SK-N-SH (cell line): ENCODE measurements at regions not wholly inside any gene's neighbourhood (a gene's known extent, or its start where the extent isn't known, plus 50 kb on each side); places are given as distances from the start of the nearest gene placed in this dataset.

ENCODE experiments used
- CTCF ChIA-PET: fragments of 300-600, 350-600 bp; formaldehyde crosslinking; extraction: SDS; loops from one replicate; lab custom pipeline; 2021; lab: Yijun Ruan, JAX
- POLR2A ChIA-PET: fragments of 350-600 bp; sonication (Branson Sonifier 250); formaldehyde crosslinking; extraction: SDS; loops from one replicate; lab custom pipeline; 2020; ENCODE audit warnings: antibody characterized with exemption, inconsistent platforms; lab: Yijun Ruan, JAX
- DNase-seq: peaks from one replicate; pipeline ENCODE4 v3.0.0; 2012
- H2AFZ ChIP-seq: fragments of 200-600 bp; sonication (generic); 2 replicates; pipeline ENCODE4 v1.8.1; 2016; ENCODE audit warnings: antibody characterized with exemption, mild to moderate bottlenecking, low read depth
- H3F3A ChIP-seq: fragments of 200-600 bp; sonication (generic); replicated peaks from 2 replicates; pipeline ENCODE3; 2016; ENCODE audit warnings: antibody characterized with exemption, mild to moderate bottlenecking; ENCODE audit not compliant: insufficient read depth
- H3K27ac ChIP-seq, 2 experiments: fragments of 200-500 bp in 1 of 2; fragments of 200-600 bp in 1 of 2; sonication (Bioruptor generic) in 1 of 2; sonication (generic), shearing (Covaris generic) in 1 of 2; 2 replicates each; pipeline versions ENCODE4 v1.5.1 to v1.6.1; 2014 to 2016; ENCODE audit warnings: low read depth in 2 of 2, inconsistent platforms in 1 of 2, low read length in 1 of 2, mild to moderate bottlenecking in 1 of 2, mixed read lengths in 1 of 2
- H3K27me3 ChIP-seq: fragments of 200-600 bp; sonication (generic), shearing (Covaris generic); 2 replicates; pipeline ENCODE4 v1.6.1; 2016; ENCODE audit warnings: mixed run types; ENCODE audit not compliant: insufficient read depth
- H3K36me3 ChIP-seq, 2 experiments: fragments of 200-500 bp in 1 of 2; fragments of 200-600 bp in 1 of 2; sonication (Bioruptor generic) in 1 of 2; sonication (generic) in 1 of 2; replicated peaks in 1 of 2; 2 replicates each; pipeline versions ENCODE3 to v1.5.1; 2014 to 2016; ENCODE audit warnings: low read length in 1 of 2, mild to moderate bottlenecking in 1 of 2; ENCODE audit not compliant: insufficient read depth in 2 of 2, control insufficient read depth in 1 of 2
- H3K4me1 ChIP-seq, 2 experiments: fragments of 200-500 bp in 1 of 2; fragments of 200-600 bp in 1 of 2; sonication (Bioruptor generic) in 1 of 2; sonication (generic), shearing (Covaris generic) in 1 of 2; 2 replicates each; pipeline versions ENCODE4 v1.5.1 to v1.6.1; 2014 to 2016; ENCODE audit warnings: low read depth in 1 of 2, low read length in 1 of 2, mixed run types in 1 of 2; ENCODE audit not compliant: insufficient read depth in 2 of 2, control insufficient read depth in 1 of 2
- H3K4me2 ChIP-seq: fragments of 200-600 bp; sonication (generic), shearing (Covaris generic); 2 replicates; pipeline ENCODE4 v1.6.1; 2017; ENCODE audit warnings: mixed run types
- H3K4me3 ChIP-seq, 2 experiments: fragments of 200-500 bp in 1 of 2; fragments of 200-600 bp in 1 of 2; sonication (Bioruptor generic) in 1 of 2; sonication (generic), shearing (Covaris generic) in 1 of 2; 2 replicates each; pipeline versions ENCODE4 v1.5.1 to v1.8.1; 2014 to 2016; ENCODE audit warnings: low read depth in 2 of 2, inconsistent platforms in 1 of 2, low read length in 1 of 2, mild to moderate bottlenecking in 1 of 2, mixed read lengths in 1 of 2, moderate library complexity in 1 of 2
- H3K79me2 ChIP-seq: fragments of 200-600 bp; sonication (generic); 2 replicates; pipeline ENCODE4 v1.8.1; 2017; ENCODE audit warnings: mild to moderate bottlenecking; ENCODE audit not compliant: insufficient read depth
- H3K9ac ChIP-seq: fragments of 200-600 bp; sonication (generic); 2 replicates; pipeline ENCODE4 v1.6.1; 2017; ENCODE audit warnings: mixed run types
- H3K9me2 ChIP-seq: fragments of 200-600 bp; sonication (generic); 2 replicates; pipeline ENCODE4 v1.6.1; 2017; ENCODE audit warnings: mixed run types
- H3K9me3 ChIP-seq: fragments of 200-600 bp; sonication (generic); 2 replicates; pipeline ENCODE4 v1.6.1; 2017; ENCODE audit warnings: mixed run types, mild to moderate bottlenecking, moderate library complexity
- H4K20me1 ChIP-seq: fragments of 200-600 bp; sonication (generic); 2 replicates; pipeline ENCODE4 v1.6.1; 2017; ENCODE audit warnings: mild to moderate bottlenecking, mixed run types; ENCODE audit not compliant: insufficient read depth
- ELF1 ChIP-seq: IDR thresholded peaks from 2 replicates; pipeline ENCODE4 v1.4.0; 2012
- FOXJ3 ChIP-seq: sonication (generic); formaldehyde crosslinking; IDR thresholded peaks from 2 replicates; pipeline ENCODE4 v1.5.1; 2020; ENCODE audit warnings: mild to moderate bottlenecking, missing genetic modification reagents
- GABPA ChIP-seq: IDR thresholded peaks from 2 replicates; pipeline ENCODE4 v1.4.0; 2012; ENCODE audit warnings: low read depth, mild to moderate bottlenecking
- GATA2 ChIP-seq: sonication (generic); formaldehyde crosslinking; IDR thresholded peaks from 2 replicates; pipeline ENCODE4 v1.5.0; 2020; ENCODE audit warnings: mild to moderate bottlenecking, missing genetic modification reagents
- JUND ChIP-seq: IDR thresholded peaks from 2 replicates; pipeline ENCODE4 v1.4.0; 2012
- MEF2A ChIP-seq: IDR thresholded peaks from 2 replicates; pipeline ENCODE4 v1.4.0; 2012; ENCODE audit warnings: low read depth, borderline replicate concordance
- NFIC ChIP-seq: IDR thresholded peaks from 2 replicates; pipeline ENCODE4 v1.4.0; 2012; ENCODE audit warnings: borderline replicate concordance
- POLR2AphosphoS5 ChIP-seq: IDR thresholded peaks from 2 replicates; pipeline ENCODE4 v1.6.1; 2012; ENCODE audit warnings: low read depth, low read length
- RCOR1 ChIP-seq: fragments of 150-350 bp; IDR thresholded peaks from 2 replicates; pipeline ENCODE4 v1.6.1; 2017; ENCODE audit warnings: antibody characterized with exemption, low read length
- SIN3A ChIP-seq: IDR thresholded peaks from 2 replicates; pipeline ENCODE4 v1.6.1; 2012; ENCODE audit warnings: low read depth, mild to moderate bottlenecking, low read length, moderate library complexity, borderline replicate concordance
- SMC3 ChIP-seq: IDR thresholded peaks from 2 replicates; pipeline ENCODE4 v1.6.1; 2012; ENCODE audit warnings: low read depth, low read length, improper control_type of control experiment
- TEAD4 ChIP-seq: IDR thresholded peaks from 2 replicates; pipeline ENCODE4 v1.4.0; 2012; ENCODE audit warnings: mild to moderate bottlenecking, borderline replicate concordance; ENCODE audit not compliant: insufficient read depth
- YY1 ChIP-seq: IDR thresholded peaks from 2 replicates; pipeline ENCODE4 v1.4.0; 2012; ENCODE audit warnings: low read depth, mild to moderate bottlenecking
- WGBS: methylation state at CpG from one replicate; pipeline ENCODE4 v1.1.6; 2017; ENCODE audit warnings: low lambda C conversion rate; 5-methylcytosine and 5-hydroxymethylcytosine counted together
- TF ChIP-seq, protein P1 (sequence below): IDR thresholded peaks from 2 replicates; pipeline ENCODE4 v1.6.1; 2012; ENCODE audit warnings: mild to moderate bottlenecking, low read depth, low read length, moderate library complexity
- TF ChIP-seq, protein P2 (sequence below): IDR thresholded peaks from 2 replicates; pipeline ENCODE4 v1.4.0; 2012; ENCODE audit warnings: low read depth
- TF ChIP-seq, protein P3 (sequence below): IDR thresholded peaks from 2 replicates; pipeline ENCODE4; 2012
- TF ChIP-seq, protein P4 (sequence below): fragments of 200-600 bp; sonication (generic); IDR thresholded peaks from 2 replicates; pipeline ENCODE4 v1.6.1; 2017; ENCODE audit warnings: antibody characterized with exemption, mild to moderate bottlenecking, moderate library complexity
- TF ChIP-seq, protein P5 (sequence below): fragments of 150-350 bp; IDR thresholded peaks from 2 replicates; pipeline ENCODE4 v1.6.1; 2017; ENCODE audit warnings: antibody characterized with exemption, low read length, low read depth, borderline replicate concordance

DNA sequence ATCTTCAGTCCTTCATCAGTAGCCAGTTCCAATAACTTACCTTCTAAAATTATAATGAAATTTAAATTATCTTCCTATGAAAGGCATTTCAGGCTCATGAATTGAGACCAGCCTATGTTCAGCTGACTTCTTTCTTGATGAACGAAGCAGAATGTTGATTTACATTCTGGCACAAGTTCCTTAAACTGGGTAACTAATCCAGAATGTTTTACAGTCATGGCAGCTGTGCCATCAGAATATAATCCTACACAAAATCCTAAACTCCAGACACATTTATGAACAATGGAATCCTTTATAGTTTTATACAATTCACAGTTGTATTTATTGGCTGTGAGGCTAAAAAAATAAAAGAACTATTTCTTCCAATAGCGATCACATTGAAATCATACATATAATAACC is 97.3 kb upstream of the CPM start:
- 0 out of 4 replicates have a peak, but pooled peaks cover 0 to 11% of the 10 kb centered on the region in 2 experiments for H3K4me1 ChIP-seq
- peak overlapping the region; percentile 50; the same call in 1 of the 2 replicates for H2AFZ ChIP-seq
- H3K27ac ChIP-seq = no peak overlapping the region
- H3K36me3 ChIP-seq = no peaks in the 10 kb centered on the region
- DNase-seq = no peak
- TF ChIP-seq, protein P1, sequence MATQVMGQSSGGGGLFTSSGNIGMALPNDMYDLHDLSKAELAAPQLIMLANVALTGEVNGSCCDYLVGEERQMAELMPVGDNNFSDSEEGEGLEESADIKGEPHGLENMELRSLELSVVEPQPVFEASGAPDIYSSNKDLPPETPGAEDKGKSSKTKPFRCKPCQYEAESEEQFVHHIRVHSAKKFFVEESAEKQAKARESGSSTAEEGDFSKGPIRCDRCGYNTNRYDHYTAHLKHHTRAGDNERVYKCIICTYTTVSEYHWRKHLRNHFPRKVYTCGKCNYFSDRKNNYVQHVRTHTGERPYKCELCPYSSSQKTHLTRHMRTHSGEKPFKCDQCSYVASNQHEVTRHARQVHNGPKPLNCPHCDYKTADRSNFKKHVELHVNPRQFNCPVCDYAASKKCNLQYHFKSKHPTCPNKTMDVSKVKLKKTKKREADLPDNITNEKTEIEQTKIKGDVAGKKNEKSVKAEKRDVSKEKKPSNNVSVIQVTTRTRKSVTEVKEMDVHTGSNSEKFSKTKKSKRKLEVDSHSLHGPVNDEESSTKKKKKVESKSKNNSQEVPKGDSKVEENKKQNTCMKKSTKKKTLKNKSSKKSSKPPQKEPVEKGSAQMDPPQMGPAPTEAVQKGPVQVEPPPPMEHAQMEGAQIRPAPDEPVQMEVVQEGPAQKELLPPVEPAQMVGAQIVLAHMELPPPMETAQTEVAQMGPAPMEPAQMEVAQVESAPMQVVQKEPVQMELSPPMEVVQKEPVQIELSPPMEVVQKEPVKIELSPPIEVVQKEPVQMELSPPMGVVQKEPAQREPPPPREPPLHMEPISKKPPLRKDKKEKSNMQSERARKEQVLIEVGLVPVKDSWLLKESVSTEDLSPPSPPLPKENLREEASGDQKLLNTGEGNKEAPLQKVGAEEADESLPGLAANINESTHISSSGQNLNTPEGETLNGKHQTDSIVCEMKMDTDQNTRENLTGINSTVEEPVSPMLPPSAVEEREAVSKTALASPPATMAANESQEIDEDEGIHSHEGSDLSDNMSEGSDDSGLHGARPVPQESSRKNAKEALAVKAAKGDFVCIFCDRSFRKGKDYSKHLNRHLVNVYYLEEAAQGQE = no peak
- TF ChIP-seq POLR2AphosphoS5 (no peak), TEAD4 (no peak), JUND (no peak), GATA2 (no peak), YY1 (no peak), MEF2A (no peak), RCOR1 (no peak), FOXJ3 (CRISPR knock-in tag) (no peak), SMC3 (no peak), GABPA (no peak), ELF1 (no peak), NFIC (no peak), SIN3A (no peak)
- TF ChIP-seq, protein P2, sequence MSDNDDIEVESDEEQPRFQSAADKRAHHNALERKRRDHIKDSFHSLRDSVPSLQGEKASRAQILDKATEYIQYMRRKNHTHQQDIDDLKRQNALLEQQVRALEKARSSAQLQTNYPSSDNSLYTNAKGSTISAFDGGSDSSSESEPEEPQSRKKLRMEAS = no peak
- TF ChIP-seq, protein P3, sequence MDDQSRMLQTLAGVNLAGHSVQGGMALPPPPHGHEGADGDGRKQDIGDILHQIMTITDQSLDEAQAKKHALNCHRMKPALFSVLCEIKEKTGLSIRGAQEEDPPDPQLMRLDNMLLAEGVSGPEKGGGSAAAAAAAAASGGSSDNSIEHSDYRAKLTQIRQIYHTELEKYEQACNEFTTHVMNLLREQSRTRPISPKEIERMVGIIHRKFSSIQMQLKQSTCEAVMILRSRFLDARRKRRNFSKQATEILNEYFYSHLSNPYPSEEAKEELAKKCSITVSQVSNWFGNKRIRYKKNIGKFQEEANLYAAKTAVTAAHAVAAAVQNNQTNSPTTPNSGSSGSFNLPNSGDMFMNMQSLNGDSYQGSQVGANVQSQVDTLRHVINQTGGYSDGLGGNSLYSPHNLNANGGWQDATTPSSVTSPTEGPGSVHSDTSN = no peak
- TF ChIP-seq, protein P4, sequence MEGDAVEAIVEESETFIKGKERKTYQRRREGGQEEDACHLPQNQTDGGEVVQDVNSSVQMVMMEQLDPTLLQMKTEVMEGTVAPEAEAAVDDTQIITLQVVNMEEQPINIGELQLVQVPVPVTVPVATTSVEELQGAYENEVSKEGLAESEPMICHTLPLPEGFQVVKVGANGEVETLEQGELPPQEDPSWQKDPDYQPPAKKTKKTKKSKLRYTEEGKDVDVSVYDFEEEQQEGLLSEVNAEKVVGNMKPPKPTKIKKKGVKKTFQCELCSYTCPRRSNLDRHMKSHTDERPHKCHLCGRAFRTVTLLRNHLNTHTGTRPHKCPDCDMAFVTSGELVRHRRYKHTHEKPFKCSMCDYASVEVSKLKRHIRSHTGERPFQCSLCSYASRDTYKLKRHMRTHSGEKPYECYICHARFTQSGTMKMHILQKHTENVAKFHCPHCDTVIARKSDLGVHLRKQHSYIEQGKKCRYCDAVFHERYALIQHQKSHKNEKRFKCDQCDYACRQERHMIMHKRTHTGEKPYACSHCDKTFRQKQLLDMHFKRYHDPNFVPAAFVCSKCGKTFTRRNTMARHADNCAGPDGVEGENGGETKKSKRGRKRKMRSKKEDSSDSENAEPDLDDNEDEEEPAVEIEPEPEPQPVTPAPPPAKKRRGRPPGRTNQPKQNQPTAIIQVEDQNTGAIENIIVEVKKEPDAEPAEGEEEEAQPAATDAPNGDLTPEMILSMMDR = no peak
- TF ChIP-seq, protein P5, sequence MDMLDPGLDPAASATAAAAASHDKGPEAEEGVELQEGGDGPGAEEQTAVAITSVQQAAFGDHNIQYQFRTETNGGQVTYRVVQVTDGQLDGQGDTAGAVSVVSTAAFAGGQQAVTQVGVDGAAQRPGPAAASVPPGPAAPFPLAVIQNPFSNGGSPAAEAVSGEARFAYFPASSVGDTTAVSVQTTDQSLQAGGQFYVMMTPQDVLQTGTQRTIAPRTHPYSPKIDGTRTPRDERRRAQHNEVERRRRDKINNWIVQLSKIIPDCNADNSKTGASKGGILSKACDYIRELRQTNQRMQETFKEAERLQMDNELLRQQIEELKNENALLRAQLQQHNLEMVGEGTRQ = no peak
- no peaks in the 10 kb centered on the region for H3K79me2 ChIP-seq
- ChIA-PET CTCF (interaction anchor here (0.9 kb wide), 1 partner anchor 40 kb away, joined by 3 read pairs; no protein-coding TSS in a partner anchor), POLR2A (no interaction called here)
- H3K9me2 ChIP-seq = no peaks in the 10 kb centered on the region
- no peak overlapping the region for H3K4me2 ChIP-seq
- H4K20me1 ChIP-seq = no peaks in the 10 kb centered on the region
- H3F3A ChIP-seq = no peaks in the 10 kb centered on the region
- WGBS = 47% methylated on average over 2 of the region's 2 CpGs
- H3K27me3 ChIP-seq = no peaks in the 10 kb centered on the region
- no peak overlapping the region for H3K9ac ChIP-seq
- no peak overlapping the region for H3K4me3 ChIP-seq
- H3K9me3 ChIP-seq = no peaks in the 10 kb centered on the region
